IPS-18a (cell line): ENCODE measurements at regions not wholly inside any gene's neighbourhood (a gene's known extent, or its start where the extent isn't known, plus 50 kb on each side); places are given as distances from the start of the nearest gene placed in this dataset.

Experiments
- H3K27ac ChIP-seq: one replicate; pipeline ENCODE4 v1.5.1; 2013; ENCODE audit warnings: low read length
- H3K27me3 ChIP-seq: one replicate; pipeline ENCODE4 v1.6.1; 2013; ENCODE audit warnings: mild to moderate bottlenecking, low read length; ENCODE audit not compliant: control insufficient read depth, insufficient read depth
- H3K36me3 ChIP-seq: one replicate; pipeline ENCODE4 v1.6.1; 2013; ENCODE audit warnings: low read depth, low read length; ENCODE audit not compliant: control insufficient read depth
- H3K4me1 ChIP-seq: one replicate; pipeline ENCODE4 v1.6.1; 2013; ENCODE audit warnings: low read depth, low read length; ENCODE audit not compliant: control insufficient read depth
- H3K4me3 ChIP-seq: one replicate; pipeline ENCODE4 v1.5.1; 2013; ENCODE audit warnings: low read length
- H3K9ac ChIP-seq: one replicate; pipeline ENCODE4 v1.6.1; 2013; ENCODE audit warnings: mild to moderate bottlenecking, low read length, moderate library complexity
- H3K9me3 ChIP-seq: one replicate; pipeline ENCODE4 v1.6.1; 2013; ENCODE audit warnings: low read depth, low read length; ENCODE audit not compliant: control insufficient read depth

DNA sequence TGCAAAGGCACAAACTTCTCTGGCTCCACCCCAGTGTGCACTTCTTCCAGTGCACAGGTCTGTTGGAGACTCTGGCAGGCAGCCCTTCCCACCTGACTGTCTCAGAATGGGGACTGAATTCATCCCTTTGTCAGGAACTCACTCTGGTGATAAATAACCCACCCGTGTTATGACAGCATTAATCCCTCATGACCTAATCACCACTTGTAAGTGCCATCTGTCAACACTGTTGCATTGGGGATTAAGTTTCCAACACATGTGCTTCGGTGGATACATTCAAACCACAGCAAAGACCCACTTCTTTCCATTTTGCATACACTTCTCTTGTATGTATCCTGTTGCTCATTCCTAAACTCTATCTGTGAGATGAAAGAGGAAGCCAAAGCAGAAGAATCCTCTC is 1002.9 kb upstream of the IGFBP7 start:
- no peaks in the 10 kb centered on the region for H3K9me3 ChIP-seq
- H3K36me3 ChIP-seq = no peaks in the 10 kb centered on the region
- no peak overlapping the region for H3K9ac ChIP-seq
- no peak overlapping the region for H3K4me3 ChIP-seq
- H3K27me3 ChIP-seq = no peaks in the 10 kb centered on the region
- H3K4me1 ChIP-seq = no peaks in the 10 kb centered on the region
- H3K27ac ChIP-seq = no peak overlapping the region

GRCh38 chr4:58111818-58112217 is 1001.6 kb upstream of the IGFBP7 start:
- no peak overlapping the region for H3K27ac ChIP-seq
- no peaks in the 10 kb centered on the region for H3K4me1 ChIP-seq
- H3K36me3 ChIP-seq = no peaks in the 10 kb centered on the region
- H3K9me3 ChIP-seq = no peaks in the 10 kb centered on the region
- no peak overlapping the region for H3K4me3 ChIP-seq
- no peak overlapping the region for H3K9ac ChIP-seq
- H3K27me3 ChIP-seq = no peaks in the 10 kb centered on the region

GRCh38 chr4:58093352-58093751 is 983.2 kb upstream of the IGFBP7 start:
- H3K9ac ChIP-seq = no peak overlapping the region
- no peaks in the 10 kb centered on the region for H3K36me3 ChIP-seq
- H3K4me1 ChIP-seq = peaks cover 14% of the 10 kb centered on the region
- no peaks in the 10 kb centered on the region for H3K27me3 ChIP-seq
- H3K9me3 ChIP-seq = no peaks in the 10 kb centered on the region
- no peak overlapping the region for H3K27ac ChIP-seq
- H3K4me3 ChIP-seq = no peak overlapping the region

DNA sequence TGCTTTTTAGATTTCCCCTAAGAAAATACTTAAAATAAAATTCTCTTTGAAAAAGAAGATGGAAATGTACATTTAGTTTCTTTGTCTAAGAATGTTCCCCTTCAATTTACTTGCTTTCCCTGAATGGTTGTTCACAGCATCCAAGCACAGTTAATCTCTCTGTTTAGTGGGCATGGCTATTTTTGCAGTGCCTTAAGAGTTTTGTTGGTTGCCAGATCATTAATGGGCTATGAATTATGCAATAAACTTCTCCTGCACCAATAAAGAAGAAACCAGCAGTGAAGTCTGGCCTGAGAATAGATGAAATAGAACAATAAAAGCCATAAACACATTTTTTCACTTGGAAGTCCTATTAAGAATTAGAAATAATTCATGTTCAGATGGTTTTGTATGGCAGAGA is 980.4 kb upstream of the IGFBP7 start:
- Histone ChIP-seq H3K9me3 (no peaks in the 10 kb centered on the region), H3K27ac (no peak overlapping the region), H3K27me3 (no peaks in the 10 kb centered on the region), H3K4me3 (no peak overlapping the region), H3K4me1 (peaks cover 14% of the 10 kb centered on the region), H3K36me3 (no peaks in the 10 kb centered on the region), H3K9ac (no peak overlapping the region)

- Histone ChIP-seq H3K27ac (no peak overlapping the region), H3K9me3 (no peaks in the 10 kb centered on the region), H3K36me3 (no peaks in the 10 kb centered on the region), H3K4me1 (no peaks in the 10 kb centered on the region), H3K4me3 (no peak overlapping the region), H3K9ac (no peak overlapping the region), H3K27me3 (no peaks in the 10 kb centered on the region)
Measured at GRCh38 chr4:58081356-58081755, 971.2 kb upstream of the IGFBP7 start.

DNA sequence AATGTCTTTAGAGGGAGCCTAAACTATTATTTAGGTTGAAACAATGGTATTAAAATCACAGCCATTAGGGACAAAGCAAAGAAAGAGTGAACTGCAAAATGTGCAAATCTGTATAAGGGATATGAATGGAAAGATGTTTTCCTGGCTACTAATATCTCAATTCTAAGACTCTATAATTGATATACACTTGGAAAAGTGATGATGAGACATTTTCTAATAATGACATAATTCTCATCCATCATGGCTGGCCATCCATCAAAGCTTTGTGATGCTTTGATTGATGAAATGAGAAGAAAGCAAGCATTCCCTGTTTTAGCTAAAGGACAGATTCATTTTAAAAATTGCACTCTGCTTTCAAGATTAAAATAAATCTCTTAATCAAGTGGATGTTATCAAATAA is 965.5 kb upstream of the IGFBP7 start:
- Histone ChIP-seq H3K27me3 (no peaks in the 10 kb centered on the region), H3K9me3 (no peaks in the 10 kb centered on the region), H3K36me3 (no peaks in the 10 kb centered on the region), H3K4me1 (no peaks in the 10 kb centered on the region), H3K9ac (no peak overlapping the region), H3K4me3 (no peak overlapping the region), H3K27ac (no peak overlapping the region)

DNA sequence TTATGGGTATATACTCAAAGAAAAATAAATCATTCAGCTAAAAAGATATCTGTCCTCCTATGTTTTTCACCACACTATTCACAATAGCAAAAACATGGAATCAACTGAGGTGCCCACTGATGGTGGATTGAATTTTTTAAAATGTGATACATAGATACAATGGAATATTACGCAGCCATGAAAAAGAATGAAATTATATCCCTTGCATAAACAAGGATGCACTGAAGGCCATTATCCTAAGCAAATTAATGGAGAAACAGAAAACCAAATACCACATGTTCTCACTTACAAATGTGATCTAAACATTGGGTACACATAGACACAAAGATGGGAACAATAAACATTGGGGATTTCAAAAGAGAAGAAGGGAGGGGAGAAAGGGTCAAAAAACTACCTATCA is 964.2 kb upstream of the IGFBP7 start:
- no peaks in the 10 kb centered on the region for H3K27me3 ChIP-seq
- no peaks in the 10 kb centered on the region for H3K36me3 ChIP-seq
- no peak overlapping the region for H3K4me3 ChIP-seq
- no peak overlapping the region for H3K9ac ChIP-seq
- H3K9me3 ChIP-seq = no peaks in the 10 kb centered on the region
- H3K4me1 ChIP-seq = no peaks in the 10 kb centered on the region
- H3K27ac ChIP-seq = no peak overlapping the region

- Histone ChIP-seq H3K36me3 (no peaks in the 10 kb centered on the region), H3K9me3 (no peaks in the 10 kb centered on the region), H3K27me3 (no peaks in the 10 kb centered on the region), H3K4me1 (no peaks in the 10 kb centered on the region), H3K9ac (no peak overlapping the region), H3K27ac (no peak overlapping the region), H3K4me3 (no peak overlapping the region)
Measured at GRCh38 chr4:58070726-58071125, 960.5 kb upstream of the IGFBP7 start.

DNA sequence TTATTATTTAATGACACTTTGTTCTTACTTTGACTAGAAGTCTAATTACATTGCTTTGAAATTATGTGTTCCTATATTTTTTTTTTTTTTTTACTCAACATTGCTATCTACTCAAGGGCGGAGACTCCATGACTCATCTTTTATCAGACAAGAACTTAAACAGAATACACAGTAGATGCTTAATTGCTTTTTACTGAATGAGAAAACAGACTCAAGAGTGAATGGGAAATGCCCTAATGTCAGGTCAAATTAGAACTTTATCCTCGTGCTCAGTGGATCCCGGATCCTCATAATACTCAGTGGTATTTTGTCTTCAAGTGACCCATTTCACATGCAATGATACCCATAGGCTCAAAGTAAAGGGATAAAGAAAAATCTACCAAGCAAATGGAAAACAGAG is 954.5 kb upstream of the IGFBP7 start:
- Histone ChIP-seq H3K36me3 (no peaks in the 10 kb centered on the region), H3K27ac (no peak overlapping the region), H3K27me3 (no peaks in the 10 kb centered on the region), H3K9me3 (no peaks in the 10 kb centered on the region), H3K9ac (no peak overlapping the region), H3K4me3 (no peak overlapping the region), H3K4me1 (no peaks in the 10 kb centered on the region)

DNA sequence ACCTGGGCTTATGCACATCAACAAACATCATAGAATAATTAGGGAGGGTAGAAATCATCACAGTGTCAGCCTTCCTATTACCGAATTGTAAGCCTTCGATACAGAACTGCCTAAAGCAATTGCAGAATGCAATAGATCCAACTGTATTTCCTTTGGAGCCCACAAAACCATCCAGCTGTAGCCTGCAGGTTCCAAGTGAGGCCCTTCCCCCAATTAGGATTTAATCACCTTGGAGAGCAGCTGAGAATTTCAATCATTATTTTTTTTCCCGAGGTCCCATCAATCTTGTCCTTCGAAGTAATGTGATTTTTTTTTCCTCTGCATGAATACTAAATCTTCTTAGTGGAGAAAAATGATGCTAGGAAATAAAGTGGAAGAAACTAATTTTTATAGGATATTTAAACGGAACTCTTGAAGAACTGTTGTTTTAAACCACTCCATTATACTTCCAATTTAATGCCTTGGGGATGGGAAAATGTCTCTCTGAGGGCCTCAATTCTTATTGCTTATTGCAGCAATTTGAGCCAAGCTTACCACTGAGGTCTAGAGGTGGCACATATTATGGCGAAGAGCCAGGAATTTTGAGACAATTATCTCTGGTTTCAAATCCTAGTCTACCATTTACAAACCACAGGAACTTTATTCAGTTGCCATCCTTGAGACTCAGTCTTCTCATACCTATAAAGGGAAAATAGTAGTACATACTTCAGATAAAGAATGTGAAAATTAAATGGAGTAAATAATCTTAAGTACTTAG is 953.4 kb upstream of the IGFBP7 start:
- no peaks in the 10 kb centered on the region for H3K36me3 ChIP-seq
- no peaks in the 10 kb centered on the region for H3K9me3 ChIP-seq
- no peaks in the 10 kb centered on the region for H3K4me1 ChIP-seq
- H3K9ac ChIP-seq = no peak overlapping the region
- no peaks in the 10 kb centered on the region for H3K27me3 ChIP-seq
- H3K4me3 ChIP-seq = no peak overlapping the region
- H3K27ac ChIP-seq = no peak overlapping the region

GRCh38 chr4:58061967-58062366 is 951.8 kb upstream of the IGFBP7 start:
- Histone ChIP-seq H3K4me1 (no peaks in the 10 kb centered on the region), H3K4me3 (no peak overlapping the region), H3K36me3 (no peaks in the 10 kb centered on the region), H3K9me3 (no peaks in the 10 kb centered on the region), H3K27me3 (no peaks in the 10 kb centered on the region), H3K9ac (no peak overlapping the region), H3K27ac (no peak overlapping the region)

DNA sequence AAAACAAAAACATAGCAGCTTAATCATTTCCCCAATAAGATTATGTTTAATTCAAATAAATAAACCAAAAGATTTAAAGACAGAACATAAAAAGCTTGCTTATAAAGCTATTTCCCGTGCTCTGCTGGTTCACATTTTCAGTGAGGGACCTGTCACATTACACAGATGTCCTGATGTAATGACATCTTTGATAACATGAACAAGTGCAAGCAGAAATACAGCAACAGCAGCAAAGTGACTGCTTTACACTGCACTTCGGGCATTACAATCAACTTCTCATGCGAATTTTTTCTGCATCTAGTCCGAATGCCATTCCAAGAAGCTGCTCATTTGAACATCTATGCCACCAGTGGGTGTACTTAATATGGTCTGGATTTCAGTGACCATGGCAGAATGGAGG is 940.3 kb upstream of the IGFBP7 start:
- Histone ChIP-seq H3K9ac (no peak overlapping the region), H3K4me3 (no peak overlapping the region), H3K27ac (no peak overlapping the region), H3K9me3 (no peaks in the 10 kb centered on the region), H3K36me3 (no peaks in the 10 kb centered on the region), H3K27me3 (no peaks in the 10 kb centered on the region), H3K4me1 (no peaks in the 10 kb centered on the region)
